NT2/D1 (cell line): ENCODE measurements at regions not wholly inside any gene's neighbourhood (a gene's known extent, or its start where the extent isn't known, plus 50 kb on each side); places are given as distances from the start of the nearest gene placed in this dataset.

Source experiments
- DNase-seq: peaks from one replicate; pipeline ENCODE4 v3.0.0-alpha.2; 2011; ENCODE audit warnings: low read depth, low spot score
- H3K27me3 ChIP-seq: 2 replicates; pipeline ENCODE4 v1.6.0; 2011; ENCODE audit warnings: mild to moderate bottlenecking; ENCODE audit not compliant: insufficient read length, insufficient read depth
- H3K36me3 ChIP-seq: 2 replicates; pipeline ENCODE4 v1.6.1; 2011; ENCODE audit warnings: mild to moderate bottlenecking, low read length, mixed read lengths; ENCODE audit not compliant: insufficient read depth, insufficient read length
- H3K4me1 ChIP-seq: 2 replicates; pipeline ENCODE4 v1.5.1; 2011; ENCODE audit not compliant: insufficient read depth, insufficient read length
- H3K4me3 ChIP-seq: 2 replicates; pipeline ENCODE4 v1.5.1; 2011; ENCODE audit warnings: low read depth; ENCODE audit not compliant: insufficient read length
- H3K9ac ChIP-seq: 2 replicates; pipeline ENCODE4 v1.6.0; 2011; ENCODE audit warnings: low read depth; ENCODE audit not compliant: insufficient read length
- H3K9me3 ChIP-seq: 2 replicates; pipeline ENCODE4 v1.5.1; 2011; ENCODE audit warnings: mild to moderate bottlenecking, low read length; ENCODE audit not compliant: insufficient read depth
- SUZ12 ChIP-seq: IDR thresholded peaks from 2 replicates; pipeline ENCODE4 v1.6.1; 2011; ENCODE audit not compliant: insufficient read length, insufficient read depth; ENCODE audit errors: extremely low read depth
- YY1 ChIP-seq: IDR thresholded peaks from 2 replicates; pipeline ENCODE4 v1.6.1; 2011; ENCODE audit not compliant: insufficient read length, insufficient read depth
- ZNF274 ChIP-seq: IDR thresholded peaks from 2 replicates; pipeline ENCODE4 v1.6.1; 2011; ENCODE audit warnings: mild to moderate bottlenecking, low read depth, low read length

- Histone ChIP-seq H3K9ac (no peak overlapping the region), H3K4me1 (no peaks in the 10 kb centered on the region), H3K36me3 (no peaks in the 10 kb centered on the region), H3K27me3 (no peaks in the 10 kb centered on the region), H3K4me3 (no peak overlapping the region), H3K9me3 (no peaks in the 10 kb centered on the region)
- no peak for DNase-seq
- no peak for TF ChIP-seq YY1
- no peak for TF ChIP-seq ZNF274
- TF ChIP-seq SUZ12: no peak
Observed at GRCh38 chr16:79969458-79969857, 368.9 kb upstream of the MAF start.

- no peak for DNase-seq
- Histone ChIP-seq H3K4me1 (no peaks in the 10 kb centered on the region), H3K27me3 (no peaks in the 10 kb centered on the region), H3K9me3 (no peaks in the 10 kb centered on the region), H3K9ac (no peak overlapping the region), H3K4me3 (no peak overlapping the region), H3K36me3 (no peaks in the 10 kb centered on the region)
- TF ChIP-seq YY1 (no peak), SUZ12 (no peak), ZNF274 (no peak)
Observed at GRCh38 chr16:79966226-79966625, 365.7 kb upstream of the MAF start.

- H3K9ac ChIP-seq: no peak overlapping the region
- no peaks in the 10 kb centered on the region for H3K36me3 ChIP-seq
- no peaks in the 10 kb centered on the region for H3K4me1 ChIP-seq
- no peak overlapping the region for H3K4me3 ChIP-seq
- H3K27me3 ChIP-seq: no peaks in the 10 kb centered on the region
- no peak for TF ChIP-seq ZNF274
- no peak for TF ChIP-seq YY1
- no peak for TF ChIP-seq SUZ12
- no peaks in the 10 kb centered on the region for H3K9me3 ChIP-seq
- no peak for DNase-seq
Observed at GRCh38 chr16:79965718-79966117, 365.2 kb upstream of the MAF start.

- H3K4me3 ChIP-seq: no peak overlapping the region
- no peaks in the 10 kb centered on the region for H3K27me3 ChIP-seq
- no peak overlapping the region for H3K9ac ChIP-seq
- H3K4me1 ChIP-seq: no peaks in the 10 kb centered on the region
- no peak for DNase-seq
- no peaks in the 10 kb centered on the region for H3K9me3 ChIP-seq
- TF ChIP-seq ZNF274: no peak
- TF ChIP-seq SUZ12: no peak
- no peak for TF ChIP-seq YY1
- H3K36me3 ChIP-seq: no peaks in the 10 kb centered on the region
Observed at GRCh38 chr16:79964104-79964503, 363.6 kb upstream of the MAF start.

- no peaks in the 10 kb centered on the region for H3K9me3 ChIP-seq
- no peaks in the 10 kb centered on the region for H3K4me1 ChIP-seq
- no peak for DNase-seq
- H3K9ac ChIP-seq: no peak overlapping the region
- TF ChIP-seq SUZ12 (no peak), YY1 (no peak), ZNF274 (no peak)
- no peaks in the 10 kb centered on the region for H3K27me3 ChIP-seq
- H3K4me3 ChIP-seq: no peak overlapping the region
- no peaks in the 10 kb centered on the region for H3K36me3 ChIP-seq
Observed at GRCh38 chr16:79962962-79963361, 362.4 kb upstream of the MAF start.

- no peaks in the 10 kb centered on the region for H3K36me3 ChIP-seq
- no peak for DNase-seq
- H3K4me1 ChIP-seq: no peaks in the 10 kb centered on the region
- H3K9ac ChIP-seq: no peak overlapping the region
- H3K9me3 ChIP-seq: no peaks in the 10 kb centered on the region
- no peaks in the 10 kb centered on the region for H3K27me3 ChIP-seq
- no peak overlapping the region for H3K4me3 ChIP-seq
- no peak for TF ChIP-seq SUZ12
Observed at GRCh38 chr16:79959226-79959625, 358.7 kb upstream of the MAF start.

- Histone ChIP-seq H3K4me3 (no peak overlapping the region), H3K9me3 (no peaks in the 10 kb centered on the region), H3K27me3 (no peaks in the 10 kb centered on the region), H3K9ac (no peak overlapping the region), H3K36me3 (no peaks in the 10 kb centered on the region), H3K4me1 (no peaks in the 10 kb centered on the region)
- DNase-seq: no peak
- no peak for TF ChIP-seq YY1
- TF ChIP-seq SUZ12: no peak
- TF ChIP-seq ZNF274: no peak
Observed at GRCh38 chr16:79954921-79955705, 354.6 kb upstream of the MAF start.
